LNCaP clone FGC (cell line): ENCODE measurements at regions not wholly inside any gene's neighbourhood (a gene's known extent, or its start where the extent isn't known, plus 50 kb on each side); places are given as distances from the start of the nearest gene placed in this dataset.

Experiments
- DNase-seq: peaks from one replicate; pipeline ENCODE4 v3.0.0-alpha.2; 2011; ENCODE audit warnings: low read depth
- H3K4me3 ChIP-seq: 2 replicates; pipeline ENCODE4 v1.5.1; 2011; ENCODE audit warnings: mild to moderate bottlenecking, low read depth, low read length, control low read depth
- CTCF ChIP-seq: IDR thresholded peaks from 2 replicates; pipeline ENCODE4 v1.5.1; 2012; ENCODE audit warnings: mild to moderate bottlenecking; ENCODE audit not compliant: control insufficient read depth, insufficient read depth; ENCODE audit errors: extremely low read depth

GRCh38 chr6:44044940-44045671, 82.1 kb downstream of the MRPL14 start:
- H3K4me3 ChIP-seq = no peak overlapping the region
- no peak for TF ChIP-seq CTCF
- DNase-seq = no peak

DNA sequence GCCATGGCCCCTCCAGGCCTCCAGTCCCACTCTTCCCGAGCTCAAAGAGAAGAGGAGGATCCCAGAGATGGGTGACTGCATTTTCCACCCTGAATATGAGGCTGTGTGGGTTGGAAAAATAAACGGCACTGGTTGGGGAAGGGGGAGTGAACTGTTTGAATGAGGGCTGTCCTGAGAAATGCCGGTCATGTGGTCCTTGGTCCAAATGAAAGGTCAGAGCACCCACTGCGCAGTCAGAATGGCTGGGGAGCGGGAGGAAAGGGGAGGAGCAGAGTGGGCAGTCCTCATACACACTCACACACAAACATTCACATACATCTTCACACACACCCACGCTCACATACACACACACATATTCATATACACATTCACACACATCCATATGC, 83.1 kb downstream of the MRPL14 start:
- TF ChIP-seq CTCF = no peak
- no peak overlapping the region for H3K4me3 ChIP-seq
- DNase-seq = no peak

- no peak for DNase-seq
- no peak for TF ChIP-seq CTCF
- no peak overlapping the region for H3K4me3 ChIP-seq
These were observed 83.6 kb downstream of the MRPL14 start for GRCh38 chr6:44043479-44044153.

DNA sequence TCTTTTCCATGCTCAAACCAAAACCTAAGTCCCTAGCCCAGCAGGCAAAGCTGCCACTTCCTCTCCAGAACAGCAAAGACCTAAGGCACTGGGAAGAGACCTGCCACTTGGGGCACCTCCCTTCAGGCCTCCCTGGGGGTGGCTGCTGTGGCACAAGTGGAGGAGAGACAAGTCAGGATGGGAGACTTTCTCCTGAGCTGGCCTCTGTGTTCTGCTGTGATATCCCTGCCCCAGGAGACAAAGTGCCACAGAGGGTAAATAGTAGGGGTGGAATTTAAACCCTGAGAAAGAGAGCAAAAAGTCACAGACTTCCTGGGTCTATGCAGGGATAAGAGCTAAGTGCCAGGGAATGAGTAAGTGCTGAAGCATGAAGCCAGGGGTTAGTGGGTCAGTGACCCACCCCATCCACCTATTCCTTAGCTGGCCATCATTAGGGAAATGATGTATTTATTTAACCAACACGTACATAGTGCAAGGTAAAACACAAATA, 84.2 kb downstream of the MRPL14 start:
- TF ChIP-seq CTCF = no peak
- DNase-seq = no peak
- H3K4me3 ChIP-seq = no peak overlapping the region

DNA sequence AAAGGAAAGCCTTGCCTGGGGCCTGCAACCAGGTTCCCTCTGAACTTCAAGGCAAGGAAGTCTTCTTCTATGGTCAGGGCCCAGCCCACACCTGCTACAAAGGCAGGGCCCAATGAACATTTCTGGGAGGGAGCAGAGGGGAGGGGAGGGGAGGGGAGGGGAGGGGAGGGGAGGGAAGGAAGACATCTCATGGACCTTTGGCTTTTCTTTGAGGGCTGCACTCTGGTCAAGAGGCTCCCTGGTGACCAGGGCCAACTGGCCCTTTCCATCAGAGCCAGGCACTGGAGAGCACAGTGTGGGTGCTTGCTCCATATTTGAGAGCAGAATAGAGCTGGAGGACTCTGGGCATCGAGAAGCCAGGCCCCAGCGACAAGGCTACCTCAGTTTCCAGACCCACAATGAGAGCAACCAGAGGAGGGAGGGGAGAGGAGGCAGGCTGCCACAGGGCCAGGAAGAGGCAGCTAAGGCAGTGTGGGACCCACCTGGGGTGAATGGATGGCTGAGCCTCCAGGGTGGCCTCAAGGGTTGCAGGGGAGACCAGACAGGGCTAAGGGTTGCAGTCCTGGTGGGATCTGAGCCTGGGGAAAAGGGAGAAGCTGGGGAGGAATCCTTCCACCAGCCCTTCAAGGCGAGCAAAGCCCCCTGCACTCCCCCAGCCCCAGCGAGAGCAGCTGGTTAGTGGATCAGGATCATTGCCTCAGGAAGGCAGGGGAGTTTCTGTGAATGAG, 84.8 kb downstream of the MRPL14 start:
- DNase-seq = no peak
- no peak for TF ChIP-seq CTCF
- no peak overlapping the region for H3K4me3 ChIP-seq

- no peak overlapping the region for H3K4me3 ChIP-seq
- no peak for DNase-seq
- TF ChIP-seq CTCF = no peak
These were observed 85.6 kb downstream of the MRPL14 start for GRCh38 chr6:44041461-44042260.
